IPS-NIHi11 (cell line): ENCODE measurements at regions not wholly inside any gene's neighbourhood (a gene's known extent, or its start where the extent isn't known, plus 50 kb on each side); places are given as distances from the start of the nearest gene placed in this dataset.
"Not testable (repeated sequence)": the region's sequence is repeated elsewhere in the genome, so short reads cannot be mapped to it uniquely, and the experiment has no call there.

ENCODE experiments used
- DNase-seq: peaks from one replicate; pipeline ENCODE4 v3.0.0; 2012; ENCODE audit warnings: mixed read lengths, low spot score

GRCh38 chr2:208935531-208935930, 488.3 kb upstream of the MAP2 start:
- no peak for DNase-seq

- no peak for DNase-seq
Observed at GRCh38 chr2:208937521-208937920, 486.3 kb upstream of the MAP2 start.

- DNase-seq, result no peak
Observed at GRCh38 chr2:208939852-208940251, 484.0 kb upstream of the MAP2 start.

- DNase-seq, result no peak
Observed at GRCh38 chr2:208945719-208946256, 478.1 kb upstream of the MAP2 start.

GRCh38 chr2:208948073-208948472, 475.8 kb upstream of the MAP2 start:
- no peak for DNase-seq

- DNase-seq, result no peak
Observed at GRCh38 chr2:208970070-208970469, 453.8 kb upstream of the MAP2 start.

GRCh38 chr2:208977582-208977981, 446.3 kb upstream of the MAP2 start:
- no peak for DNase-seq

GRCh38 chr2:208978946-208979345, 444.9 kb upstream of the MAP2 start:
- no peak for DNase-seq

- no peak for DNase-seq
Observed at GRCh38 chr2:208980321-208980720, 443.5 kb upstream of the MAP2 start.

- no peak for DNase-seq
Observed at GRCh38 chr2:208982831-208983230, 441.0 kb upstream of the MAP2 start.

GRCh38 chr2:208983486-208983885, 440.4 kb upstream of the MAP2 start:
- no peak for DNase-seq

- DNase-seq, result no peak
Observed at GRCh38 chr2:208984376-208985090, 439.3 kb upstream of the MAP2 start.

- DNase-seq, result no peak
Observed at GRCh38 chr2:208985644-208986043, 438.2 kb upstream of the MAP2 start.

GRCh38 chr2:208990716-208991115, 433.1 kb upstream of the MAP2 start:
- no peak for DNase-seq

- DNase-seq, result no peak
Observed at GRCh38 chr2:208999911-209000310, 423.9 kb upstream of the MAP2 start.

- DNase-seq, result no peak
Observed at GRCh38 chr2:209002054-209002453, 421.8 kb upstream of the MAP2 start.

- DNase-seq, result no peak
Observed at GRCh38 chr2:209005371-209005770, 418.5 kb upstream of the MAP2 start.

- DNase-seq, result no peak
Observed at GRCh38 chr2:209008636-209009287, 415.1 kb upstream of the MAP2 start.

- DNase-seq, result not testable (repeated sequence)
Observed at GRCh38 chr2:209018633-209019032, 405.2 kb upstream of the MAP2 start.

- DNase-seq, result no peak
Observed at GRCh38 chr2:209029249-209029648, 394.6 kb upstream of the MAP2 start.

- no peak for DNase-seq
Observed at GRCh38 chr2:209044307-209044706, 379.5 kb upstream of the MAP2 start.

GRCh38 chr2:209046163-209046562, 377.7 kb upstream of the MAP2 start:
- no peak for DNase-seq

- peak; percentile 9 for DNase-seq
Observed at GRCh38 chr2:209049608-209050007, 374.2 kb upstream of the MAP2 start.

- DNase-seq, result no peak
Observed at GRCh38 chr2:209062210-209062609, 361.6 kb upstream of the MAP2 start.
